HG02943 (cell line): ENCODE measurements at regions not wholly inside any gene's neighbourhood (a gene's known extent, or its start where the extent isn't known, plus 50 kb on each side); places are given as distances from the start of the nearest gene placed in this dataset.

Experiments used
- ATAC-seq: cut with Tn5 transposase; IDR thresholded peaks from one replicate; pipeline ENCODE4 v1.9.1; 2021; ENCODE audit warnings: mild to moderate bottlenecking, low read depth, moderate library complexity; ENCODE audit not compliant: unreplicated experiment

- no peak for ATAC-seq
These were observed 297.9 kb downstream of the OTOL1 start for GRCh38 chr3:161794551-161794950.

- no peak for ATAC-seq
These were observed 299.7 kb downstream of the OTOL1 start for GRCh38 chr3:161796312-161796711.

GRCh38 chr3:161796780-161797179, 300.2 kb downstream of the OTOL1 start:
- ATAC-seq = no peak

- no peak for ATAC-seq
These were observed 301.4 kb downstream of the OTOL1 start for GRCh38 chr3:161798016-161798415.

- no peak for ATAC-seq
These were observed 304.5 kb downstream of the OTOL1 start for GRCh38 chr3:161800985-161801559.

- no peak for ATAC-seq
These were observed 321.5 kb downstream of the OTOL1 start for GRCh38 chr3:161818106-161818505.

- no peak for ATAC-seq
These were observed 325.0 kb downstream of the OTOL1 start for GRCh38 chr3:161821591-161821990.

GRCh38 chr3:161822291-161822690, 325.7 kb downstream of the OTOL1 start:
- no peak for ATAC-seq

GRCh38 chr3:161823910-161824309, 327.3 kb downstream of the OTOL1 start:
- ATAC-seq = no peak

GRCh38 chr3:161838021-161838420, 341.4 kb downstream of the OTOL1 start:
- no peak for ATAC-seq

- ATAC-seq = no peak
These were observed 351.8 kb downstream of the OTOL1 start for GRCh38 chr3:161848376-161848775.

GRCh38 chr3:161851941-161852566, 355.4 kb downstream of the OTOL1 start:
- ATAC-seq = no peak

- ATAC-seq = no peak
These were observed 356.1 kb downstream of the OTOL1 start for GRCh38 chr3:161852744-161853143.

GRCh38 chr3:161854232-161854771, 357.7 kb downstream of the OTOL1 start:
- ATAC-seq = peak; percentile 58

- ATAC-seq = no peak
These were observed 362.4 kb downstream of the OTOL1 start for GRCh38 chr3:161859057-161859456.

- no peak for ATAC-seq
These were observed 363.4 kb downstream of the OTOL1 start for GRCh38 chr3:161859865-161860450.

- ATAC-seq = no peak
These were observed 367.2 kb downstream of the OTOL1 start for GRCh38 chr3:161863775-161864174.

- no peak for ATAC-seq
These were observed 369.6 kb downstream of the OTOL1 start for GRCh38 chr3:161866176-161866575.

- ATAC-seq = no peak
These were observed 378.9 kb downstream of the OTOL1 start for GRCh38 chr3:161875483-161875882.

GRCh38 chr3:161879470-161879869, 382.9 kb downstream of the OTOL1 start:
- ATAC-seq = no peak

- no peak for ATAC-seq
These were observed 388.2 kb downstream of the OTOL1 start for GRCh38 chr3:161884830-161885229.

GRCh38 chr3:161890147-161890625, 393.6 kb downstream of the OTOL1 start:
- no peak for ATAC-seq
